HG02798 (cell line): ENCODE measurements at regions not wholly inside any gene's neighbourhood (a gene's known extent, or its start where the extent isn't known, plus 50 kb on each side); places are given as distances from the start of the nearest gene placed in this dataset.
"Not testable (repeated sequence)": the region's sequence is repeated elsewhere in the genome, so short reads cannot be mapped to it uniquely, and the experiment has no call there.

Experiments
- ATAC-seq: cut with Tn5 transposase; IDR thresholded peaks from one replicate; pipeline ENCODE4 v1.9.1; 2021; ENCODE audit warnings: mild to moderate bottlenecking; ENCODE audit not compliant: unreplicated experiment, poor library complexity

GRCh38 chr2:95723627-95724210 lies 131.9 kb downstream of the TRIM43 start:
- ATAC-seq = not testable (repeated sequence)

DNA sequence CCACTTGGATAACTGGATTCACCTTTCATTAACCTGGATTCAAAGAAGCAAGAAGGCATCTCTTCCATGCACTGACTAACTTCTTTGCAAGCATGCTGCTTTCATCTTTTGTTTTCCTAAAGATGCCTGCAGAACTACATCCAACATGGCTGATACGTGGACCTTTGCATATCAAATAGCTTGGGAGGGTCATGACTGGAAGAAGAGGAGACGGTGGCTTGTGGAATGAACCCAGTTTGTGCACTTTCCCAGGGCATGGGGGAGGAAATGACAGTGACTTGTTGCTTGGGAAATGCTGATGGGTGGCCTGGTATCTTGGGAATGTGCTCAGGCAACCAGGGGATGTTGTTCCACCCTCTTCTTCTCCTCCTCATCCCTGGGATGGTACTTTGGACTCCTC lies 133.4 kb downstream of the TRIM43 start:
- ATAC-seq = not testable (repeated sequence)

DNA sequence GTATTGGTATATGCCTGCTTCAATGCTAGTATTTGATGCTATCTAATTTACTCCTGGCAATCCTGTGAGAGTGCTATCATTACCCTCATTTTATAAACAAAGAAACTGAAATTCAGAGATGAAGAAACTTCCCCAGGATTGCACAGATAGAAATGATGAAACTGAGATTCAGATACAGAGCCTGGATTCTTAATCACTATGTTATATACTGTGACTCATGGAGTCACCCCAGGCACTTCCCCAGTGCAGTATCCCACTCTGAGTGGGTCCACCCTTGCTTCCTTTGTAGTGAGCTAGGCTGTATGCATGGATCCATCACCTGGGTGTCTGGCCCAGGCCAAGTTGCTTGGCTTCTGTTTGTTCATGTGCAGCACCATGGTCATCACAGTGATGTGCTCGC lies 133.9 kb downstream of the TRIM43 start:
- ATAC-seq = not testable (repeated sequence)

- not testable (repeated sequence) for ATAC-seq
These were observed 135.6 kb downstream of the TRIM43 start for GRCh38 chr2:95727420-95727819.

DNA sequence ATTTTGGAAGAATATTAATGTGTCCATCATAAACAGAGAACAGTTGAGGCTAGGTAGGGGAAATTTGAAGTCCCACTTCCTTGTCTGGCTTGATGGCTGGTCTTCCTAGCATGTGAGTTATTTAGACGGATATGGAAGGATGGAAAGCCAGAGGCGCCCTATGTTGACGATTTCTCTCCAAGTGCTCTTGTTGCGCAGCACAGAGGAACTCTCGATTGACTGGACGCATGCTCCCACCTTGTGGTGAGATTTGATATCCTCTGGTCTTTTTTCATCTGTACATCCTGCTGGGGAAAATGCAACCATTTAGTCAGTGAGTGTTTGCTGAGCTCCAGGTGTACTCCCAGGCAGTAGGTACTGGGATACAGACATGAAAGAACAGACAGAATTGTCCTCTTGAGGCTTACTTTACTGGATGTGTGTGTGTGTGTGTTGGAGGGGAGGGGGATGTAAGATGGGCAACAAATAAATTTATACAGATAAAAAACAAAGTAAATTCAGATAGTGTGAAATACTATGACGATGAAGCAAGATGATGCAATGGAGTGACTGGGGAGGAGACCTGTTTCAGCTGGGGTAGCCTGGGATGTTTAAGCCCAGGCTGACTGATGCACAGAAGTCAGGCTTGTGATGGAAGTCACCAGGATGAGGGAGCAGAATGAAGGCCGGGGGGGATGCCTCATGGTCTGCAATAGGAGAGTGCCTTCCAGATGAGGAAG lies 137.2 kb downstream of the TRIM43 start:
- ATAC-seq = no peak

- ATAC-seq = no peak
These were observed 137.8 kb downstream of the TRIM43 start for GRCh38 chr2:95729597-95729955.

DNA sequence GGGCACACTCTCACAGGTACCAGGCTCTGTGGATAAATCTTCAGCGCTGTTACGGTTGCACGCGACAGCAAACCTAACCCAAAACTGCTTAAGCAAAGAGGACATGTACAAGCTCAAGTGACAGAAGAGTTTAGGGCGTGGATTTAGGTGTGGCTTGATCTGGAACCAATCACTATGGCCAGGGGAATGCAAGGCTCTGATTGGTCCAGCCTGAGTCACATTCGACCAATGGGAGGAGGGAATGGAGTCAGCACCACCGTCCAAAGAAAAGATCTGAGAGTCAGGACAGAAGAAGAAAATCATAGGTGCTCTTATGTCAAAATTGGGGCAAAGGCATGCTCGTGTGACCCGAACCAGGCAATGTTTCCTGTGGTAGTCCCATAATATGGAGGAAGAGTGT lies 139.0 kb downstream of the TRIM43 start:
- ATAC-seq = no peak

DNA sequence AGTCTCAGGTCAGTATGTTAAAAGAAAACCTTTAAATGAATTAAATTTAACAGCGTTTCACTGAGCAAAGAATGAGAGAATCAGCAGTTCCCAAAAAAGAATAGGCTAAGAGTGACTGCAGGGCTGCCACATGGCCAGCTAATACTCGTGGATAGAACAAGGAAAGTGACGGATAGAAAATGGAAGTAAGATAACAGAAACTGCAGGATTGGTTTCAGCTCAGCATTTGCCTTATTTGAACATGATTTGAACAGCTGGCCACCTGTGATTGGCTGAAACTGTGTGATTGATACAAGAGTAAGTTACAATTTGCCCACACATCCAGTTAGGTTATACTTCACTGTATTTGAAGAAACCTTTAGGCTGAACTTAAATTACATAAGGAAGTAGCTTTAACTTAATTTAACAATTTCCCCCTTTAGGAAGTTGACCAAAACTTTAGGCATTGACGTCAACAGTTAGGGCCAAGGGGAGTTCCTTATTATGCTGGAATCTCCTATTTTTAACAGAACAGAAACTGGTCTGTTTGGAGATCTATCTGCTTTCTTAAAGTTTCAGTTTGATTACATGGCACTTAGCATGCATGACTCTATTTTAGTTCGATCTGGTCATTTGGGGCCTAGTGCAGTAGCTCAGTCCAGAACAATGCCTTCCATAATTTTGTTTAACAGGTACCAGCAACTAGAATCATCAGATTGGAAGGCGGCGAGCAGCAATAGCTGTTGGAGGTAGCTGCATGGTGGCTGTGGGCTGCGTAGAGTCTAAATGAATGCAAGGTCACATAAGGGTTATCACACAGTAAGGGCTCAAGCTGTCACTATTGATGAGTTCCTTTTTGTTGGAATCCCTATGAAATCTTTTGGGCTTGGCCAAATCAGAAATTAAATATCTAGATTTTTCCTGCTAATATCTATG lies 143.4 kb downstream of the TRIM43 start:
- no peak for ATAC-seq

- no peak for ATAC-seq
These were observed 146.5 kb downstream of the TRIM43 start for GRCh38 chr2:95738301-95738700.

GRCh38 chr2:95752126-95752525 lies 160.3 kb downstream of the TRIM43 start:
- ATAC-seq = not testable (repeated sequence)

GRCh38 chr2:95753812-95754211 lies 162.0 kb downstream of the TRIM43 start:
- not testable (repeated sequence) for ATAC-seq

- not testable (repeated sequence) for ATAC-seq
These were observed 162.4 kb downstream of the TRIM43 start for GRCh38 chr2:95754213-95754612.

GRCh38 chr2:95754819-95755563 lies 163.2 kb downstream of the TRIM43 start:
- ATAC-seq = not testable (repeated sequence)

DNA sequence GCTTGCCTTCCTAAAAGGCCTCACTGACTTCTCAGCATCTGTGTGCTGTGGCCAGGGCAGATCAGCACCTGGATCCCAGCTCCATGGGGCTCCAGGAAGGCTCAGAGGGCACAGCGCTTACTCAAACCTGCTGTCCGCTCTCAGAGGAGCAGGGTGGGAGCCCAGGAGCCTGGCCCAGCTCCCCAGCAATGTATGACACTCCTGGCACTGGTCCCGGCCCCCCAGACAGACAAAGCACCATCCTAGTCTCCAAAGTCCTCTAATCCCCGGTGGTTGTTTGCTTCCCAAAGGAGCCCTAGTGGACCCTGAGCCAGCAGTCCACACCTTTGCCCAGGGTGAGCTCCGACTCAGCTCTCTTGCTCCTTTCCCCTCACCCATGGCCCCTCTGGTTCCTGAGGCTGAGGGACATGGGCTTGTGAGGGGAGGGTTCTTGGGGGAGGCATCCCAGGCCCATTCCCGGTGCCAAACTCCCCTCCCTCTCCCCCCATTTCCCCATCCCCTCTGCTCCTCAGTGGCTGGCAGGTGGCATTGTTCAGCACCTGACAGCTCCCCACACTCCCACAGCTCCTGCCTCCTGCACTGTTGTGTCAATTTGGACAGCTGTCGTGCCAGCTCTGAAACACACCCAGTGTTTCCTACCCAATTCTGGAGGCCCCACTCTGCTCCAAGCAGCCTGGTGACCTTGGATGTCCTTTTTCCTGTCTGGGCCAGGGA lies 164.3 kb downstream of the TRIM43 start:
- ATAC-seq = not testable (repeated sequence)

- ATAC-seq = no peak
These were observed 166.2 kb downstream of the TRIM43 start for GRCh38 chr2:95757988-95758387.

DNA sequence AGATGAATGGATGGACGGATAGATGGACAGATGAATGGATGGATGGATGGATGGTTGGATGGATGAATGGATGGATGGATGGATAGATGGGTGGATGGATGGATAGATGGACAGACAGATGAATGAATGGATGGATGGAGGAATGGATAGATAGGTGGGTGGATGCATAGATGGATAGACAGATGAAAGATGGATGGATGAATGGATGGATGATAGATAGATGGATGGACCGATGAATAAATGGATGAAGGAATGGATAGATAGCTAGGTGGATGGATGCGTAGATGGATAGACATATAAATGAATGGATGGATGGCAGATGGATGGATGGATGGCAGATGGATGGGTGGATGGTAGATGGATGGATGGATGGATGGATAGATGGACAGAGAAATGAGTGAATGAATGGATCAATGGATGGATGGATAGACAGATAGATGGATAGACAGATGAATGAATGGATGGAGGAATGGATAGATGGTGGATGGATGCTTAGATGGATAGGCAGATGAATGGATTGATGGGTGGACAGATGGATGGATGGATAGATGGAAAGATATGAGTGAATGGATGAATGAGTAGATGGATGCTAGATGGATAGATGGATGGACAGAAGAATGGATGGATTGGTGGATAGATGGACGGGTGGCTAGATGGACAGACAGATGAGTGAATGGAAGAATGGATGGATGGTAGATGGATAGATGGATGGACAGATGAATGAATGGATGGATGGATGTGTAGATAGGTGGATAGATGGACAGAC lies 167.9 kb downstream of the TRIM43 start:
- ATAC-seq = no peak

- no peak for ATAC-seq
These were observed 169.2 kb downstream of the TRIM43 start for GRCh38 chr2:95760806-95761525.

- ATAC-seq = no peak
These were observed 169.8 kb downstream of the TRIM43 start for GRCh38 chr2:95761556-95761955.
